ENCODE measurements at regions not wholly inside any gene's neighbourhood (a gene's known extent, or its start where the extent isn't known, plus 50 kb on each side); places are given as distances from the start of the nearest gene placed in this dataset.

DNA sequence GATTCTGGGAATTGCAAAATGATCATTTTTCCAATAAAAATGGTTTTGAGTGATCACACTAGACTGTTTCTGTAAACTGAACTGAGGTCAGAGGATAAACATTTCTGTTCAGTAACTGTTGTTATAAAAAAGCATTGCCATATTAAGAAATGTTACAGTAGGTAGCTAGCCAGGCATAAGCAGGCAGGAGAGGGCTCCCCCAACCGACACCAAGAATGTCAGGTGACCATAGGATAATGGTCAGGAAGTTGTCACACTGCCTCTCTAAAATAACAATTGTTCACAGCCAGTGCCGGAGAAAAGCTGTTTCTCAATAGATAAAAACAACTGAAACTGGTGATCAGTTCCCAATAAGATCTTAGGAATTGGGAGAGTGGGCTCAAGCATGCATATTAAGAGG is 306.2 kb upstream of the SLIT2 start:
- TF ChIP-seq CTCF (IDR thresholded peaks at IDR 0.05 in 2 of 3, conservative IDR thresholded peaks at IDR 0.05 in 1 of 3; ENCODE audit: control insufficient read depth in 2 of 3, extremely low read depth in 1 of 3, insufficient read depth in 1 of 3, low read depth in 3 of 3, low read length in 3 of 3) (no peak), GABPA (IDR thresholded peaks at IDR 0.05; ENCODE audit: low read depth) (no peak), SIN3A (IDR thresholded peaks at IDR 0.05; ENCODE audit: low read depth, low read length) (no peak), ZZZ3 (IDR thresholded peaks at IDR 0.05; ENCODE audit: control insufficient read depth, insufficient read length, low read depth) (no peak), FOXM1 (IDR thresholded peaks at IDR 0.05; ENCODE audit: low read depth, low read length) (no peak), EP300 (IDR thresholded peaks at IDR 0.05; ENCODE audit: borderline replicate concordance in 1 of 2, control insufficient read depth in 1 of 2, low read depth in 2 of 2, low read length in 2 of 2) (no peak), HDAC2 (IDR thresholded peaks at IDR 0.05) (no peak), HDAC6 (IDR thresholded peaks at IDR 0.05; ENCODE audit: unreplicated experiment) (no peak), SREBF2 (IDR thresholded peaks at IDR 0.05; ENCODE audit: low read length) (no peak), BCLAF1 (IDR thresholded peaks at IDR 0.05) (no peak), STAT1 (conservative IDR thresholded peaks at IDR 0.05) (no peak)

Measured in GM12878 (cell line).